ENCODE measurements at regions not wholly inside any gene's neighbourhood (a gene's known extent, or its start where the extent isn't known, plus 50 kb on each side); places are given as distances from the start of the nearest gene placed in this dataset.

DNA sequence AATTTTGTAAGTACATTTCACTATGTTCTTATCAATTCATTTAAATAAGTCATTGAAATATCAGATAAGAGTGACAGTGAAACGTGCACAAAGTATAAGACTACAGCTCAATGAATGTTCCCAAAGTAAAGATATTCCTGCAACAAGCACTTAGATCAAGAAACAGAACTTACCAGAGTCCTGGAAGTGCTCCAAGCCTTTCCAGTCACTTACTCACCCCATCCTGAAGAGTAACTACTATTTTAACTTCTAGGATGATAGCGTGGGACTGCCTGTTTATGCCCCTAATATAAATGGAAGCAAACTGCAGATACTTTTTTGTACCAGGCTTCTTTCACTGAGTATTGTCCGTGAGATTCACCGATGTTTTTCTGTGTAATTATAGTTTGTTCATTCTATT lies 768.9 kb downstream of the SLC4A3 start:
- no peak for TF ChIP-seq CTCF (IDR thresholded peaks at IDR 0.05)
- no peak for TF ChIP-seq EP300 (IDR thresholded peaks at IDR 0.05; ENCODE audit: low read depth)
- TF ChIP-seq POLR2A (IDR thresholded peaks at IDR 0.05) = no peak
- no peak for TF ChIP-seq POLR2AphosphoS5 (IDR thresholded peaks at IDR 0.05)

All from transverse colon (tissue), 4 donors.